HCT116 (cell line): ENCODE measurements at regions not wholly inside any gene's neighbourhood (a gene's known extent, or its start where the extent isn't known, plus 50 kb on each side); places are given as distances from the start of the nearest gene placed in this dataset.

Source experiments
- ATAC-seq: fragments of 200-7000 bp; cut with Tn5 transposase; 2 replicates; pipeline ENCODE4 v1.9.1; 2020; ENCODE audit warnings: mild to moderate bottlenecking, moderate library complexity
- BruUV-seq: library from RNA; stranded (reverse); fragments of 400-500 nt; replicated peaks from 2 replicates; lab custom pipeline; 2021; lab: Mats Ljungman, UMichigan
- CTCF ChIA-PET: fragments of 300-600 bp; sonication (Branson Sonifier 250); formaldehyde crosslinking; loops from one replicate; lab custom pipeline; 2021; ENCODE audit warnings: antibody characterized with exemption; lab: Charles Lee
- POLR2A ChIA-PET: fragments of 300-600, 350-600 bp; sonication (Branson Sonifier 250); formaldehyde crosslinking; loops from one replicate; lab custom pipeline; 2021; ENCODE audit warnings: antibody characterized with exemption; lab: Charles Lee
- RAD21 ChIA-PET, 2 experiments: fragments of 300-600 bp; sonication (Branson Sonifier 250); formaldehyde crosslinking; loops; one replicate each; lab custom pipeline; 2023; ENCODE audit warnings: low total read pairs in 2 of 2; ENCODE audit not compliant: uncharacterized antibody in 2 of 2, unreplicated experiment in 2 of 2, low non-redundant PET in 1 of 2; lab: Charles Lee
- DNase-seq: peaks from one replicate; pipeline ENCODE4 v3.0.0-alpha.2; 2010; ENCODE audit warnings: low read depth, low spot score
- H2AFZ ChIP-seq: fragments of 200-600 bp; shearing (Covaris generic), sonication (generic); 2 replicates; pipeline ENCODE4 v1.6.1; 2017; ENCODE audit warnings: low read depth, mixed run types, mixed read lengths, antibody characterized with exemption, low read length; ENCODE audit not compliant: poor library complexity, severe bottlenecking
- H3K27ac ChIP-seq: 2 replicates; pipeline ENCODE4 v1.5.1; 2012; ENCODE audit warnings: low read depth, low read length
- H3K27me3 ChIP-seq: fragments of 200-600 bp; sonication (generic); 2 replicates; pipeline ENCODE4 v1.6.1; 2016; ENCODE audit warnings: mixed run types, low read length, mixed read lengths; ENCODE audit not compliant: insufficient read depth
- H3K36me3 ChIP-seq, 2 experiments: fragments of 200-500 bp in 1 of 2; fragments of 200-600 bp in 1 of 2; sonication (Bioruptor generic) in 1 of 2; sonication (generic) in 1 of 2; 2 replicates each; pipeline versions ENCODE4 v1.5.1 to v1.6.1; 2014 to 2016; ENCODE audit warnings: low read length in 2 of 2, inconsistent platforms in 1 of 2, mixed read lengths in 1 of 2, mixed run types in 1 of 2; ENCODE audit not compliant: insufficient read depth in 2 of 2, control insufficient read depth in 1 of 2
- H3K4me1 ChIP-seq, 2 experiments: fragments of 200-600 bp in 1 of 2; sonication (generic) in 1 of 2; 2 replicates each; pipeline versions ENCODE4 v1.5.1 to v1.6.1; 2012 to 2017; ENCODE audit warnings: low read length in 2 of 2, inconsistent platforms in 1 of 2, mild to moderate bottlenecking in 1 of 2, mixed read lengths in 1 of 2, mixed run types in 1 of 2, moderate library complexity in 1 of 2; ENCODE audit not compliant: insufficient read depth in 2 of 2, control insufficient read depth in 1 of 2
- H3K4me2 ChIP-seq: fragments of 200-600 bp; sonication (generic); 2 replicates; pipeline ENCODE4 v1.6.1; 2017; ENCODE audit warnings: mixed run types, low read length, mixed read lengths
- H3K4me3 ChIP-seq, 2 experiments: fragments of 200-600 bp in 1 of 2; sonication (generic) in 1 of 2; replicated peaks in 1 of 2; 2 replicates each; pipeline ENCODE4 v1.5.1; 2011 to 2016; ENCODE audit warnings: low read length in 2 of 2, control low read depth in 1 of 2, low read depth in 1 of 2, mild to moderate bottlenecking in 1 of 2, mixed read lengths in 1 of 2, mixed run types in 1 of 2
- H3K79me2 ChIP-seq: fragments of 200-600 bp; sonication (generic); 2 replicates; pipeline ENCODE4 v1.6.1; 2017; ENCODE audit warnings: mild to moderate bottlenecking, mixed run types, low read length, moderate library complexity, mixed read lengths; ENCODE audit not compliant: insufficient read depth
- H3K9ac ChIP-seq: fragments of 200-600 bp; sonication (generic); 2 replicates; pipeline ENCODE4 v1.6.1; 2016; ENCODE audit warnings: low read length, mixed read lengths
- H3K9me2 ChIP-seq: fragments of 200-600 bp; sonication (generic), shearing (Covaris generic); 2 replicates; pipeline ENCODE4 v1.6.1; 2017; ENCODE audit warnings: mixed run types, mild to moderate bottlenecking, moderate library complexity; ENCODE audit not compliant: insufficient read depth
- H3K9me3 ChIP-seq, 2 experiments: fragments of 200-500 bp in 1 of 2; fragments of 200-600 bp in 1 of 2; sonication (Bioruptor generic) in 1 of 2; sonication (generic) in 1 of 2; 2 replicates each; pipeline ENCODE4 v1.6.1; 2014 to 2017; ENCODE audit warnings: low read length in 2 of 2, mixed read lengths in 2 of 2, inconsistent platforms in 1 of 2, low read depth in 1 of 2, mild to moderate bottlenecking in 1 of 2, mixed run types in 1 of 2, moderate library complexity in 1 of 2; ENCODE audit not compliant: control insufficient read depth in 1 of 2, insufficient read depth in 1 of 2
- H4K20me1 ChIP-seq: fragments of 200-600 bp; sonication (generic), shearing (Covaris generic); 2 replicates; pipeline ENCODE4 v1.6.1; 2017; ENCODE audit warnings: mixed run types, mild to moderate bottlenecking, moderate library complexity; ENCODE audit not compliant: insufficient read depth
- CBX3 ChIP-seq: IDR thresholded peaks from 2 replicates; pipeline ENCODE4 v1.6.1; 2012; ENCODE audit warnings: low read depth
- CEBPB ChIP-seq: IDR thresholded peaks from 2 replicates; pipeline ENCODE4 v1.6.1; 2012; ENCODE audit warnings: low read depth
- EZH2 ChIP-seq: fragments of 200-600 bp; sonication (generic); IDR thresholded peaks from 2 replicates; pipeline ENCODE4 v1.6.1; 2017; ENCODE audit warnings: antibody characterized with exemption, mixed run types
- EZH2phosphoT487 ChIP-seq: fragments of 200-600 bp; IDR thresholded peaks from 2 replicates; pipeline ENCODE4 v1.6.1; 2018; ENCODE audit warnings: antibody characterized with exemption, borderline replicate concordance
- RAD21 ChIP-seq: IDR thresholded peaks from 2 replicates; pipeline ENCODE4 v1.6.1; 2012; ENCODE audit warnings: low read depth, mild to moderate bottlenecking
- SRF ChIP-seq: IDR thresholded peaks from 2 replicates; pipeline ENCODE4 v1.6.1; 2012; ENCODE audit warnings: low read depth
- TCF7L2 ChIP-seq: IDR thresholded peaks from 2 replicates; pipeline ENCODE4 v1.7.0; 2011; ENCODE audit warnings: borderline replicate concordance, inconsistent platforms; ENCODE audit not compliant: insufficient read depth, insufficient read length; ENCODE audit errors: extremely low read depth
- ZBTB33 ChIP-seq: IDR thresholded peaks from 2 replicates; pipeline ENCODE4 v1.6.1; 2011; ENCODE audit warnings: mild to moderate bottlenecking, low read length, moderate library complexity; ENCODE audit not compliant: insufficient replicate concordance; ENCODE audit errors: extremely low read depth
- ZNF274 ChIP-seq: fragments of 200-500 bp; sonication (Bioruptor generic); IDR thresholded peaks from 2 replicates; pipeline ENCODE4 v1.6.1; 2014; ENCODE audit warnings: mild to moderate bottlenecking, low read depth, low read length, inconsistent platforms
- intact Hi-C: fragments of 100-400 bp; cut with micrococcal nuclease; formaldehyde crosslinking; loops from 2 replicates; pipeline ENCODE4 v1.10.0; 2022
- TF ChIP-seq, protein P1 (sequence below): IDR thresholded peaks from 2 replicates; pipeline ENCODE4 v1.6.1; 2012
- TF ChIP-seq, protein P2 (sequence below): IDR thresholded peaks from 2 replicates; pipeline ENCODE4 v1.6.1; 2012

GRCh38 chr3:189537135-189537534, 94.1 kb upstream of the TP63 start:
- intact Hi-C loops: no loop called here
- H2AFZ ChIP-seq: no peak overlapping the region
- CTCF ChIA-PET: no interaction called here
- RAD21 ChIA-PET: no interaction called here
- H3K9me3 ChIP-seq: no peaks in the 10 kb centered on the region
- no peak overlapping the region for H3K4me3 ChIP-seq
- H3K9ac ChIP-seq: no peak overlapping the region
- H3K79me2 ChIP-seq: no peaks in the 10 kb centered on the region
- H3K36me3 ChIP-seq: no peaks in the 10 kb centered on the region
- DNase-seq: no peak
- no peaks in the 10 kb centered on the region for H3K9me2 ChIP-seq
- TF ChIP-seq ZNF274 (no peak), CBX3 (no peak), SRF (no peak), TCF7L2 (no peak), ZBTB33 (no peak), CEBPB (no peak), EZH2phosphoT487 (no peak), RAD21 (no peak)
- TF ChIP-seq, protein P1, sequence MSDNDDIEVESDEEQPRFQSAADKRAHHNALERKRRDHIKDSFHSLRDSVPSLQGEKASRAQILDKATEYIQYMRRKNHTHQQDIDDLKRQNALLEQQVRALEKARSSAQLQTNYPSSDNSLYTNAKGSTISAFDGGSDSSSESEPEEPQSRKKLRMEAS: no peak
- no peak overlapping the region for H3K4me2 ChIP-seq
- H3K27me3 ChIP-seq: no peaks in the 10 kb centered on the region
- POLR2A ChIA-PET: no interaction called here
- BruUV-seq: no TSS peak
- no peak overlapping the region for H3K27ac ChIP-seq
- no peaks in the 10 kb centered on the region for H4K20me1 ChIP-seq
- ATAC-seq: no peak
- H3K4me1 ChIP-seq: no peaks in the 10 kb centered on the region

GRCh38 chr3:189547448-189547847, 83.7 kb upstream of the TP63 start:
- POLR2A ChIA-PET: no interaction called here
- DNase-seq: no peak
- peaks cover 0 to 10% of the 10 kb centered on the region in 2 experiments; a peak in 2 of 4 replicates for H3K9me3 ChIP-seq
- no TSS peak for BruUV-seq
- H3K36me3 ChIP-seq: no peaks in the 10 kb centered on the region
- intact Hi-C loops: no loop called here
- H3K4me2 ChIP-seq: no peak overlapping the region
- ATAC-seq: no peak
- H3K27ac ChIP-seq: no peak overlapping the region
- no peak overlapping the region for H3K4me3 ChIP-seq
- H4K20me1 ChIP-seq: no peaks in the 10 kb centered on the region
- RAD21 ChIA-PET: no interaction called here
- H3K9me2 ChIP-seq: no peaks in the 10 kb centered on the region
- H3K9ac ChIP-seq: no peak overlapping the region
- CTCF ChIA-PET: no interaction called here
- no peak overlapping the region for H2AFZ ChIP-seq
- TF ChIP-seq EZH2 (no peak), EZH2phosphoT487 (no peak)
- TF ChIP-seq, protein P2, sequence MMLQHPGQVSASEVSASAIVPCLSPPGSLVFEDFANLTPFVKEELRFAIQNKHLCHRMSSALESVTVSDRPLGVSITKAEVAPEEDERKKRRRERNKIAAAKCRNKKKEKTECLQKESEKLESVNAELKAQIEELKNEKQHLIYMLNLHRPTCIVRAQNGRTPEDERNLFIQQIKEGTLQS: no peak
- no peaks in the 10 kb centered on the region for H3K79me2 ChIP-seq
- no peaks in the 10 kb centered on the region for H3K27me3 ChIP-seq
- no peaks in the 10 kb centered on the region for H3K4me1 ChIP-seq
